GM13976 (cell line): ENCODE measurements at regions not wholly inside any gene's neighbourhood (a gene's known extent, or its start where the extent isn't known, plus 50 kb on each side); places are given as distances from the start of the nearest gene placed in this dataset.

Experiments used
- DNase-seq: peaks from one replicate; pipeline ENCODE4 v3.0.0; 2012; ENCODE audit warnings: low spot score
- CTCF ChIP-seq: IDR thresholded peaks from 2 replicates; pipeline ENCODE4 v1.5.1; 2012; ENCODE audit warnings: borderline replicate concordance, mild to moderate bottlenecking; ENCODE audit not compliant: insufficient read depth; ENCODE audit errors: extremely low read depth, missing control alignments, control extremely low read depth
- in situ Hi-C: fragments of 300-500 bp; cut with MboI; formaldehyde crosslinking; loops from one replicate; pipeline ENCODE4 v1.12.0; 2022; ENCODE audit warnings: low sequenced_read_pairs, mixed read lengths, inconsistent platforms; ENCODE audit not compliant: unreplicated experiment

GRCh38 chr9:103680581-103680980, 413.5 kb upstream of the SMC2 start:
- DNase-seq, result no peak
- no peak for TF ChIP-seq CTCF
- in situ Hi-C loops, result no loop called here

- TF ChIP-seq CTCF, result no peak
- DNase-seq, result no peak
- in situ Hi-C loops, result no loop called here
Observed at GRCh38 chr9:103681435-103681834, 412.7 kb upstream of the SMC2 start.

DNA sequence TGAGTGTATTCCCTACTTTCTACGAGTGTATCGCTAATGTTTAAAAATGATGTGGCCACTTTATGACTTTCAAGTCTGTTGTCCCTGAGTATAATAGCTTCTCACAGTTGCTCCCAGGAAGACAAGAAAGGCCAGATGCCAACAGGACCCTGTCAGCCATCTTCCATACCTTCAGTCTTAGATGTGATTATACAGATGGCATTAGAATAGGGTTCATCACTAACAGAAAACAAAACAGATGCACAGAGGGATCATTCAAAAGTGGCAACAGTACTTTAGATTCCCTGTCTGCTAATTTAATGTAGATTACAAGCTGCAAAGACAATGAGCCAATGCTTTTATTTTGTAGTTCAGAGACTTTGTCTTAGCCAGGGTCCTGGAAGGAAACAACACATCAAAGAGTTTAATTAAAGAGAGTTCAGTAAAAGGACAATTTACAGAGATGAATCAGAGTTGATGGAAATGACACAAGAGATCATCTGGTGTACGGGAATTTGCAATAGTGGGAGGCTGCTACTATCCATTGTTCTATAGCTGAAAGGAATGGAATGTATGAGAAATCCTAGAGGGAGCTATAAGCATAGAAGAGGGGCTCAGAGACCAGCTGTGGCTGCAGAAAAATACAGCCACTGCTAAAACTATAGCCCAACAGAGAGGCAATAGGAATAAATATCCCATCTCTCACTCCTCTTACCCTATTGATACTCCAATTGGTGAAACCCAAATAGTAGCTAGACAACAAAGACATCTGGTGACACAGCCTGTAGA, 393.7 kb upstream of the SMC2 start:
- TF ChIP-seq CTCF, result no peak
- no peak for DNase-seq
- in situ Hi-C loops, result no loop called here

DNA sequence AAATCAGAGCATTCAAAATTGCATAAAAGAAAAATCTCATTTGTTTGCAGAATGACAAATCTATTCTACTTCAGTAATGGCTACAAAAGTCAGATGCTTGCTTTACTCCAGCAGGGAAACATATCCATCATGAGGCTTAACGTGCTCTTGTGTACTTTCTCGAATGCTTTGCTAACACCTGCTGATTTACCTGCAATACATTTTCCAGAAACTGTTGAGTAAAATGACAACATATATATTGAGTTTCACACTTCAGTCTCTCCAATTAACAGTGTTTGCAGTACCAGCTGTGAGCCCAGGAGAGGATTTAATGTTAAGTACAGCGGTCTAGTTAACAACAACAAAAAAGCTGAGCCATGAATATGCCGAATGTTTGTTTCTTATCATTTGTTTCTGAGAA, 391.5 kb upstream of the SMC2 start:
- no peak for TF ChIP-seq CTCF
- in situ Hi-C loops, result no loop called here
- no peak for DNase-seq

DNA sequence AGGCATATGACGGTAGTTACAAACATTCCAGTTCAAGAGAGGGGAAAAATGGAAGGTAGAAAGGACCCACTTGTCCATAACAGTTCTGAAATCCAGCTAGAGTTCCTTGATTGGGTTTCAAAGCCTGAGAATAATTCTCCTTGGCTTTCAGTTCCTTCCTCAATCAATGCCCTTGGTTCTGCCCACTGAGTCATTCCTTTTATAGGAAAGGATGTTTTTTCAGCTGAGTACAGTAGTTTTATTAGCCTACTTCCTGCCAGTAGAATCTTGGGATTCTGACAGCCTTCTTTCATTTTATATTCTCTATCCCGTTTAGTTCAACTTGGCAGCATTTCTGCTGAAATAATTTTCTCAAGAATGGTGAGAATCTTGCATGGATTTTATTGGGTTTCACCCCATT, 386.9 kb upstream of the SMC2 start:
- no peak for DNase-seq
- in situ Hi-C loops, result no loop called here
- TF ChIP-seq CTCF, result no peak

DNA sequence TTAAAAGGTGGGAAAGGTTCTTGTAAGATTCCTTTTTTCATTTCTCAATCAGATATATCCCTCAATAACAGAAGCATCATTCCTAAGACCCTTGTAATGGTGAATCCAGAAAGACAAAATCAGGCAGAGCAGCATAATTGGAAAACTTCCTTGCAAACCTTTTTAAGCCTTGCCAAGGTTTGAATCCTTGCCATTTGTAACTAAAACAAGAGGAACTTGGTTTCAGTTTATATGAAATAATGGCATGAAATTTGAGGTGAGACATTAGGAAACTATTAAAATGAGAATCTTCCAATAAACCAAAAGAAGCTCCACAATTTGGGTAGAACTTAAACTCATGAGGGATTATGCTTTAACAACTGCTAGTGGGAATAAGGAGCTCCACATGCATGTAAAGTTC, 384.7 kb upstream of the SMC2 start:
- no peak for TF ChIP-seq CTCF
- in situ Hi-C loops, result no loop called here

More for the DNA sequence above, 384.7 kb upstream of the SMC2 start:
- no peak for DNase-seq
